GM18520 (cell line): ENCODE measurements at regions not wholly inside any gene's neighbourhood (a gene's known extent, or its start where the extent isn't known, plus 50 kb on each side); places are given as distances from the start of the nearest gene placed in this dataset.
A peak's percentile ranks its signal among the peaks of the same experiment; 100 is the strongest.
"Not testable (repeated sequence)": the region's sequence is repeated elsewhere in the genome, so short reads cannot be mapped to it uniquely, and the experiment has no call there.

ENCODE experiments used
- ATAC-seq: cut with Tn5 transposase; IDR thresholded peaks from one replicate; pipeline ENCODE4 v1.9.1; 2021; ENCODE audit not compliant: unreplicated experiment

DNA sequence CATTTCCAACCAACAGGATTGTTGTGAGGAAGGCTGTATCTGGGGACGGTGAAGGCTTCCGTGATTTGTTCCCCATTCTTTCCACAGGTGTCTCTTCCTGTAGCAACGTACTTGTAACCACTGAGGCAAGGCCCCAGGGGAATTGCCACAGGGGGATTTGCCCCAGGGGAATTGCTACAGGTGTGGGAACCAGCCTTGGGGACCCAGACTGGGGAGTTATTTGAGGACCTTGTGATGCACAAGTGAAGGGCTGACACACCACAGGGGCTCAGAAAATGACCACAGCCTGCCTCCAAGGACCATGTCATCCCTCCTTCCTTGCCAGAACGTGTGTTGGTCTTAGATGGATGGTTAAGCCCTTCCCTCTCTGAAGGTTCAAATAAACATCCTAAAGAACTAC, 131.4 kb upstream of the RGS6 start:
- no peak for ATAC-seq

DNA sequence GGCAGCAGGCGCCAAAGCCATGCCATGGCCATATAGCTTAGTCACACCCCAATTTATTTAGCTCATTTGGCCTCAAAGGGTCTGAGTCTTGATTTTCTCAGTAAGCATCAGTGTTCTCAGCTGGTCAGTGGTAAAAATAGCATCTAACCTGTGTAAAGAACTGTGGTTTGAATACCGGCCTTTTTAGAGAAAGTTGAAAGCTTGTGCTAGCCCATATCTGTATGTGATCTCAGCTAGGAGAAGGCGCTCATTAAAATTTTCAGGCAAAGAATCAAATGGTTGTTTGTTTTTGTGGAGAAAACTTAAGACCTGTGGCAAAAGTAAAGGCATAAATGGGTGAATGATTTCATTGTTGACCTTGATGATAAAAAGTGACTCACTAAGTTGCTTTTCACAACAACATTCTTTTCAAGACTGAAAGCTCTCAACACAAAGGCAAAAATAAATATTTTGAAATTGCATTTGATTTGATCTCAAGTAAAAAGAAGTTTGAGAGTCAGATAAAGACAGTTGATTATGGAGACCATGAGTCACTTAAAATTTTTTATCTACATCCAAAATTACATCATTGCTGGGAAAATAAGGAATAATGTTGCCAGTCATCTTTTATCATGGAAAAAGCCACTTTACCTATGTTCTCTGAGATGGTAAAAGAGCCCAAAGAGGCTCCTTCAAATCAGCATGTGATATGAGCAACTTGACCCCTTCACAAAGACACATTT, 128.5 kb upstream of the RGS6 start:
- ATAC-seq = no peak

DNA sequence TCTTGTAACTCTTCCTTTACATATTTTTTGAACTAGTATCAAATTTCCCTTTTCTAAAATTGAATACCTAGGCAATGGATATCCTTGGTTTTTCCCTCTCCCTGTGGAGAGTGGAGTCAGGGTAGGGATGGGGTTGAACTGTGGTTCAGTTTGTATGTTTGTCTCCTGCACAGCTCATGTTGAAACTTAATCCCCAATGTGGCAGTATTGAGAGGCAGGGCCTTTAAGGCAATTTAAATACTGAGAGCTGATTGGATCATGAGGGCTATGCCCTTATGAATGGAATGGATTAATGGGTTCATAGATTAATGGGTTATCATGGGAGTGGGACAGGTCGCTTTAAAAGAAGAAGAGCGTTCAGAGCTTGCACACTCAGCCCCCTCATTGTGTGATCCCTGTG, 127.2 kb upstream of the RGS6 start:
- ATAC-seq = no peak

DNA sequence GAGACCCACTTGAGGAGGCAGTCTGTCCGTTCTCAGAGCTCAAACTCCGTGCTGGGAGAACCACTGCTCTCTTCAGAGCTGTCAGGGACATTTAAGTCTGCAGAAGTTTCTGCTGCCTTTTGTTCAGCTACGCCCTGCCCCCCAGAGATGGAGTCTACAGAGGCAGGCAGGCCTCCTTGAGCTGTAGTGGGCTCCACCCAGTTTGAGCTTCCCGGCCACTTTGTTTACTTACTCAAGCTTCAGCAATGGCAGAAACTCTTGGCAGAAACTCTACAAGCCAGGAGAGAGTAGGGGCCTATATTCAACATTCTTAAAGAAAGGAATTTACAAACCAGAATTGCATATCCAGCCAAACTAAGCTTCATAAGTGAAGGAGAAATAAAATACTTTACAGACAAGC, 125.2 kb upstream of the RGS6 start:
- ATAC-seq = not testable (repeated sequence)

DNA sequence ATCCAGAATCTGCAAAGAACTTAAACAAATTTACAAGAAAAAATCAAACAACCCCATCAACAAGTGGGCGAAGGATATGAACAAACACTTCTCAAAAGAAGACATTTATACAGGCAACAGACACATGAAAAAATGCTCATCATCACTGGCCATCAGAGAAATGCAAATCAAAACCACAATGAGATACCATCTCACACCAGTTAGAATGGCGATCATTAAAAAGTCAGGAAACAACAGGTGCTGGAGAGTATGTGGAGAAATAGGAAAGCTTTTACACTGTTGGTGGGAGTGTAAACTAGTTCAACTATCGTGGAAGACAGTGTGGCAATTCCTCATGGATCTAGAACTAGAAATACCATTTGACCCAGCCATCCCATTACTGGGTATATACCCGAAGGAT, 121.4 kb upstream of the RGS6 start:
- not testable (repeated sequence) for ATAC-seq

DNA sequence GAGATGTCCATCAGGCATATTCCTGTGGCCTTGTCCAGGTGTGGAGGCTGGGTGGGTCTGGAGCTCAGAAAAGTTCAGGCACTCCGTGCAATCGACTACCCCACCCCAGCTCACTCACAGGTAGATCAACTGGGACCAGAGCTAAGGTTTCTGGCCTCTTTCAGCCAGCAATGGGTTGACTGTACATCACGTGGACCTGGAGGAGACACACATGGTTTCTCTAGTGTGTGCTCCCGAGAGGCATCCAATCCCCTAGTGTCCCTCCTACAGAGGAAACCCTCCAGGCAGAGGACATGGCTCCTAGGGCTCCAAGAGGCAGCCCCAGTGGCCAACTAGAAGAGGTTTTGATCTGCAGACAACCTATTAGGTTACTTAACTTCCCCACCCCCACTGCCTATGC, 119.5 kb upstream of the RGS6 start:
- ATAC-seq = no peak

DNA sequence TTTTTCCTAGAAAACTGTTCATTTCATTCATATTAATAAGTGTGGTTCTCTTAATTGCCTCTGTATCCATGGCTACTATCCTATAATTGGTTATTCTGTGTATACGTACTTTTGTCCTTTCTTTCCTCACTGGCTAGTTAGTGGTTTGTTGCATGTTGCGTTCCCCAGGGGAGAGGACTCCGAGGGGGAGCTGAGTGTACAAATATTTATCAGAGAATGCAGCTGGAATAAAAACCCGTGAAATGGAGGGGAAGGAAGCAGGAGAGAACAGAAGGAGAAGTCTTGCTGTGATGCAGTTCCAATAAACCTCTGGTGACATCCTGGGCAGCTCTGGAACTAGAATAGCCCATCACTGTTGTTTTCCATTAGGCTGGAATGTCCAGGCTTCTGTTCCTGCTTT, 117.1 kb upstream of the RGS6 start:
- ATAC-seq = no peak

DNA sequence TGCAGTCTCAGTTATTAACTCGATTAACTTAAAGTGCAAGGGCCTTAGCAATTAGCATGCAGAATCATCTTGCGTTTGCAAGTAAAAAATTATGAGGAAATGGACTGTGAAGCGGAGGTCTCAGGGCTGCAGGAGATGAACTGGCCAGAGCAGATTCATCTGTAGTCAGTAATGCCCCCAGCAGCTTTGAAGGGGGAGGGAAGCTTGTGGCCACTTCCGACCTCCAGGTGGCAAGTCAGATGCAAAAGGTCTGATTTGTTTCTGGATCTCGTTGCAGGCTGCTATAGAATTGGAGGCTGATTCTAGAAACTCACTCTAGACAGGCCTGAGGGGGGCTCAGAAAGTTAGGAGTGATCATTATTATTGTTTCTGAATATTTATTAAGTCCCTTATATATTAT, 107.4 kb upstream of the RGS6 start:
- no peak for ATAC-seq

DNA sequence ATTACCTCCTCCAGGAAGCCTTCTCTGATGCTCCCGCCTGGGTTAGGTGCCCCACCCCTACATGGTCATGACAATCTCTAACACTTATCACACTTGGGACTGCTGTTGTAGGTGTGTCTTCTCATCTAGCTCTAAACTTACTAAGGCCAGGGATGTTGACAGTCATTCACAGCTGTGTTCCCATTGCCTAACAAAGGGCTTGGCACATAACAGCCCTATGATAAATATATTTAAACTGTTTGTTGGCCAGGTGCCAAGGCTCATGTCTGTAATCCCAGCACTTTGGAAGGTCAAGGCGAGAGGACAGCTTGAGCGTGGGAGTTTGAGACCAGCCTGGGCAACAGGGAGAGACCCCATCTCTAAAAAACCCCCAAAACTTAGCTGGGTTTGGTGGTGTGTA, 98.8 kb upstream of the RGS6 start:
- no peak for ATAC-seq

DNA sequence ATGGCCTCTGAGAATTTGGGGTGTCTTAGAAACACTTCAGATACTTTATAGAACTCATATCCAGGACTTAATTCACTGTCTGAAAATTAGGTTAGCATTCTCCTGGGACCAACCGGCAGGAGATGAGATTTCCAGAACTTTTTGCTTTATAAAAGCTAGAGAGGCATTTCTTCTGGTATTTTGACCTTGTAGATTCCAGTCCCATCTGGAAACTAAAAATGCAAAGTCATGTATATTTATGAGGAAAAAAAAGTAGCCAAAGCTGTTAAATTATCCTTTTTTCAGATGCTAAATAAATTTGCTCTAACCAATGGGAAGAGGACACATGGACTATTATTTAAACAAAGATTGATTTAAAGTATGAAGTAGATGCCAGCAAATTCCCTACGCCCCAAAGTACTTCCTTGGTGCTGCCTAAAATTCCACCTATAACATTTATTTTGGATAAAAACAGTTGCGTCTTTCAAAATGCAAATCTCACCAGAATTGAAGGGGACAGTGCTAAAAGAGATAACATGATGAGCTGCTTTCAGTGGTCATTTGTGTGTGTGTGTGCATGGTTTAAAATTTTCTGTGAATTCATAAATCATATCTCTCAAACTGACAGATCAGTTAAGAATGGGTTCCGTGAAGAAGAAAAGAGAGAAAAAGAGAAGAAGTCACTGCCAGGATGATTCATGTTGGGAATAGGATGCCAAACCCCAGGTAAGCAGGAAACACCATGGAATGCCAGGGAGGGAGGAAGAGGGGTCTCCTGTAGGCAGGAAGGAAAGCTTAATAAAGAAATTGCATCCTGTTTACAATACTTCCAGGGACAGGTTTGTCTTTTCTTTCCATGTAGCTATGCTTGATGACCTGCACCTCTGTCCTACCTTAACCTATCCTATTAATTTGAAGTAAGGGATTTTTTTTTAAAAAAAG, 97.7 kb upstream of the RGS6 start:
- no peak for ATAC-seq

DNA sequence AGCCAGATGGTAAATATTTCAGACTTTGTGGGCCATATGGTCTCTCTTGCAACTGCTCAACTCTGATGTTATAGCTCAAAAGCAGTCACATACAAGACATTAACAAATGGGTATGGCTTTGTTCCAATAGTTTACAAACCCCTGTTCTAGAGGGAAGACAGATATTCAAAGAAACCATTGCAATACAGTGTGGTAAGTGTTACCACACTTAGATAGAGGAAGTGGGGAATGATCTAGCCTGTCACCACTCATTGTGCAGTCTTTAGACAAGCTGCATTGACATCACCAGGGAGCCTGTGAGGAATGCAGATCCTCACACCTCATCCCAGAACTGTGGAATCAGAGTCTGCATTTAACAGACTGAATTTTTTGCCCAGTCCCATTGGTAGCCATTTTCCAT, 80.0 kb upstream of the RGS6 start:
- ATAC-seq = no peak

DNA sequence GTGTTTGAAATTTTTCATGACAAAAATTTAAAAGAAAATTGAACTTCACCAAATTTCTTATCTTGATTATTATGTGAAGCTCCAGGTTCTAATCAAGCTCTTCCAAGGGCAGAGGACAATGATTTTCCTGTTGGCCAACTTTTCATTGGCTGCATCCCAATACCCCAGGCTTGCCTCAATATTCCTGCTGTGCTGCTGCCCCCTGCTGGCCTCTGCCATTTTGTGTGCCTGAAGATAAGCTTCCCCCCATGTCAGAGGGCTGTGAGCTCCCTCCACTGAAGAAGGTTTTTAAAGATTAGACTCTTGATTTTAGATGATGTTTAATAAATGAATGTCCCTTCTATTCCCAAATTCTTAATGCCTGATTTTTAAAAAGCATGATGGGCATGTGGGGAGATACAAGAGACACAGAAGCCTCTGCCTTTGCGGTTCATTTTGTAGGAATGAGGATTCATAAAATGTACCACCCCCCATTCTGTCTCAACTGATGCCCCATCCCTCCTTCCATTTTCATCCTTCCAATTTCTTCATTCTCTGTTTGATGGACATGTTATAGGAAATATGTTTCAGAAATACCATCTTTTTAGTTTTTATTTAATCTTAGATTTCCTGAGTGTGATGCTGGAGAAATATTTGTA, 76.7 kb upstream of the RGS6 start:
- no peak for ATAC-seq

DNA sequence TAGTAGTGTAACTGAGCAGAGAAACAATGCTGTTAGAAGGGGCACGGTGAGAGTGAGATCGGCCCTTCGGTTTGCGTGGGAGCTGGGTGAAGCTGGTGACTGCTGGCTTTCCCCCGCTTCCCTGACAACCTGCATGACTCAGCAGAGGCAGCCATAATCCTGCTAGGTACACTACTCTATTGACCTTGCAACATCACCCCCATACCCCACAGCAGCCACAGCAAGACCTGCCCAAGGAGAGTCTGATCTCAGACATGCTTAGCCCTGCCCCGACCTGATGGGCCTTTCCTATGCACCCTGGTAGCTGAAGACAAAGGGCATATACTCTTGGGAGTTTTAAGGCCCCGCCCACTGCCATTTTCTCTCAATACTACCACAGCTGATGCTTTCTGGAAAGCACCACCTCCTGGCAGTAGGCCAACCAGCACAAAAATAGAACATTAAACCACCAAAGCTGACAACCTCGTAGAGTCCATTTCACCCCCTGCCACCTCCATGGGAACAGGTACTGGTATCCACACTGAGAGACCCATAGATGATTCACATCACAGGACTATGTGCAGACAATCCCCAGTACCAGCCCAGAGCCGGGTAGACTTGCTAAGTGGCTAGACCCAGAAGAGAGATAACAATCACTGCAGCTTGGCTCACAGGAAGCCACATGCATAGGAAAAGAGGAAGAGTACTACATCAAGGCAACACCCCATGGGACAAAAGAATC, 75.9 kb upstream of the RGS6 start:
- peak; percentile 47 for ATAC-seq

DNA sequence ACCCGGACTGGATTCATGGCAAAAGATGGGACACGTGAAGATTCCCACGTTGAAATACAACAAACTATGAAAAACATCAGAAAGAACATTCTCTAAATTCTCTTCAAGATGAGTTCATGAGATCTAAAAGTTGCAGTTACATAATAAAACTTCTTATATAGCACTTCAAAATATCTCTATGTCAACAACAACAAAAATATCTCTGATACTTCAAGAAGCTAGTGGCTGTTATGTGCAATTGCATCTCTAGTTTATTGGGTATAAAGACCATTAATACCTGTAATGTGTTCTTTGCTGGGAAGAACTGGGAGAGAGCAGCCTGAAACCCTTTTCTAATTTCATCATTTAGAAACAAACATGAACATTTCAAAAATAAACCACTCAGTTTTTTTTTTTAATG, 69.2 kb upstream of the RGS6 start:
- no peak for ATAC-seq

DNA sequence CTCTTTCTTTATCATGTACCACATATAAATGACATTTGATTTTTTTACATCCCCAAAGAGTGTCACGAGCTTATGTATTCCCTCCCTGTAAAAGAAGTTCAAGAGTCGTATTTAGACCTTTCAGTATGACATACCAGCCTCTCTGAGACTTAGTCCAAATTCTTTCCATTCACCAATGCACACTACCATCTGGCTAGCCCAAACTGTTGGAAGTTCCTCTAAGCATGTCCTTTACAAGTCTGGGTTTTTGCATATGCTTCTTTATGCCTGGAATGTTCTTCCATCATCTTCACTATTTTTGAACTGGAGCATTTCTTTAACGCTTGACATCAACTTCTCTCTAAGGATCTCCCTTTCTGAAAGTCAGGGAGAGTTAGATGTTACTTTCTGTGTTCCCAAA, 68.5 kb upstream of the RGS6 start:
- no peak for ATAC-seq
